Natural killer cell (primary cell): ENCODE measurements at regions not wholly inside any gene's neighbourhood (a gene's known extent, or its start where the extent isn't known, plus 50 kb on each side); places are given as distances from the start of the nearest gene placed in this dataset.

Experiments
- ATAC-seq, 3 donors: fragments of 150-1000 bp in 2 of 3; fragments of 200-7000 bp in 1 of 3; cut with Tn5 transposase; 1 replicate in 1 of 3; 2 replicates in 2 of 3; pipeline ENCODE4 v1.10.0; 2021; ENCODE audit warnings: mild to moderate bottlenecking in 2 of 3, moderate library complexity in 2 of 3
- DNase-seq, 2 donors: peaks; one replicate each; pipeline versions ENCODE4 v3.0.0 to v3.0.0-alpha.2; 2013 to 2021; ENCODE audit warnings: mixed read lengths in 1 of 2
- H3K27ac ChIP-seq: one replicate; pipeline ENCODE4 v1.5.1; 2013; ENCODE audit warnings: mild to moderate bottlenecking, low read length
- H3K27me3 ChIP-seq: one replicate; pipeline ENCODE4 v1.6.1; 2013; ENCODE audit warnings: low read length; ENCODE audit not compliant: control insufficient read depth, insufficient read depth
- H3K36me3 ChIP-seq: one replicate; pipeline ENCODE4 v1.6.1; 2013; ENCODE audit warnings: low read length; ENCODE audit not compliant: control insufficient read depth, insufficient read depth
- H3K4me1 ChIP-seq: one replicate; pipeline ENCODE4 v1.6.1; 2013; ENCODE audit warnings: low read length; ENCODE audit not compliant: control insufficient read depth, insufficient read depth
- H3K4me3 ChIP-seq: one replicate; pipeline ENCODE4 v1.5.1; 2013; ENCODE audit warnings: low read length
- H3K9me3 ChIP-seq: one replicate; pipeline ENCODE4 v1.6.1; 2013; ENCODE audit warnings: low read length; ENCODE audit not compliant: control insufficient read depth, insufficient read depth
- H3K27ac Mint-ChIP-seq, 2 donors: one replicate each; pipeline ENCODE4 v1.8.0; 2022; ENCODE audit warnings: mild to moderate bottlenecking in 2 of 2, mixed read lengths in 2 of 2, moderate library complexity in 1 of 2
- H3K27me3 Mint-ChIP-seq, 2 donors: one replicate each; pipeline ENCODE4 v1.8.0; 2022; ENCODE audit warnings: low read depth in 2 of 2, mixed read lengths in 2 of 2
- H3K36me3 Mint-ChIP-seq: one replicate; pipeline ENCODE4 v1.8.0; 2022; ENCODE audit warnings: mixed read lengths
- H3K4me1 Mint-ChIP-seq, 2 donors: one replicate each; pipeline ENCODE4 v1.8.0; 2022; ENCODE audit warnings: mixed read lengths in 2 of 2
- H3K4me3 Mint-ChIP-seq: one replicate; pipeline ENCODE4 v1.8.0; 2022; ENCODE audit warnings: mild to moderate bottlenecking, moderate library complexity, mixed read lengths
- H3K9me3 Mint-ChIP-seq, 2 donors: one replicate each; pipeline ENCODE4 v1.8.0; 2022; ENCODE audit warnings: mixed read lengths in 2 of 2
- CTCF ChIP-seq: fragments of 200-600 bp; IDR thresholded peaks from one replicate; pipeline ENCODE4 v1.8.0; 2022; ENCODE audit warnings: antibody characterized with exemption
- WGBS: methylation state at CpG from one replicate; pipeline ENCODE4 v1.1.7; 2013; ENCODE audit warnings: missing lambda C conversion rate; ENCODE audit not compliant: insufficient coverage; 5-methylcytosine and 5-hydroxymethylcytosine counted together
- intact Hi-C: fragments of 100-400 bp; cut with micrococcal nuclease; formaldehyde crosslinking; loops from one replicate; pipeline ENCODE4 v1.14.2; 2022

- H3K9me3 ChIP-seq, result peaks cover 15% of the 10 kb centered on the region
- H3K4me3 Mint-ChIP-seq, result no peak overlapping the region
- no peak overlapping the region for H3K27ac ChIP-seq
- DNase-seq (no peak), ATAC-seq (no peak)
- H3K27me3 Mint-ChIP-seq, result no peaks in the 10 kb centered on the region
- WGBS, result 81% methylated on average over 4 of the region's 4 CpGs
- H3K4me3 ChIP-seq, result no peak overlapping the region
- no peaks in the 10 kb centered on the region for H3K4me1 Mint-ChIP-seq
- H3K4me1 ChIP-seq, result no peaks in the 10 kb centered on the region
- no peak for TF ChIP-seq CTCF
- H3K27ac Mint-ChIP-seq, result no peak overlapping the region
- H3K9me3 Mint-ChIP-seq, result peaks cover 11 to 22% of the 10 kb centered on the region in 2 donors
- H3K36me3 ChIP-seq, result no peaks in the 10 kb centered on the region
- no peaks in the 10 kb centered on the region for H3K36me3 Mint-ChIP-seq
- intact Hi-C loops, result no loop called here
- H3K27me3 ChIP-seq, result no peaks in the 10 kb centered on the region
Observed at GRCh38 chr3:80870476-80871041, 890.9 kb downstream of the GBE1 start.

- no peaks in the 10 kb centered on the region for H3K27me3 ChIP-seq
- no peak overlapping the region for H3K27ac ChIP-seq
- ATAC-seq, result no peak
- Mint-ChIP-seq H3K27me3 (no peaks in the 10 kb centered on the region), H3K4me3 (no peak overlapping the region), H3K9me3 (peaks cover 16 to 20% of the 10 kb centered on the region in 2 donors), H3K36me3 (peaks cover 11% of the 10 kb centered on the region), H3K4me1 (no peaks in the 10 kb centered on the region), H3K27ac (no peak overlapping the region)
- H3K9me3 ChIP-seq, result peaks cover 6% of the 10 kb centered on the region
- no peak for TF ChIP-seq CTCF
- no peak for DNase-seq
- no peaks in the 10 kb centered on the region for H3K4me1 ChIP-seq
- intact Hi-C loops, result no loop called here
- no peaks in the 10 kb centered on the region for H3K36me3 ChIP-seq
- H3K4me3 ChIP-seq, result no peak overlapping the region
- 79% methylated on average over 1 of the region's 1 CpG for WGBS
Observed at GRCh38 chr3:80855482-80855881, 906.0 kb downstream of the GBE1 start.

- Histone ChIP-seq H3K27me3 (no peaks in the 10 kb centered on the region), H3K9me3 (peaks cover 2% of the 10 kb centered on the region), H3K27ac (no peak overlapping the region), H3K4me3 (no peak overlapping the region), H3K4me1 (no peaks in the 10 kb centered on the region), H3K36me3 (no peaks in the 10 kb centered on the region)
- no peak overlapping the region for H3K4me3 Mint-ChIP-seq
- no peak overlapping the region for H3K27ac Mint-ChIP-seq
- no peak for ATAC-seq
- intact Hi-C loops, result no loop called here
- H3K27me3 Mint-ChIP-seq, result no peaks in the 10 kb centered on the region
- no peak for TF ChIP-seq CTCF
- 90% methylated on average over 1 of the region's 2 CpGs for WGBS
- H3K36me3 Mint-ChIP-seq, result no peaks in the 10 kb centered on the region
- DNase-seq, result no peak
- H3K9me3 Mint-ChIP-seq, result peaks cover 15 to 19% of the 10 kb centered on the region in 2 donors
- H3K4me1 Mint-ChIP-seq, result no peaks in the 10 kb centered on the region
Observed at GRCh38 chr3:80836395-80836794, 925.0 kb downstream of the GBE1 start.

GRCh38 chr3:80807577-80807976, 953.9 kb downstream of the GBE1 start:
- H3K36me3 Mint-ChIP-seq, result no peaks in the 10 kb centered on the region
- H3K4me3 Mint-ChIP-seq, result no peak overlapping the region
- H3K27ac Mint-ChIP-seq, result no peak overlapping the region
- Histone ChIP-seq H3K36me3 (no peaks in the 10 kb centered on the region), H3K9me3 (no peaks in the 10 kb centered on the region), H3K27ac (no peak overlapping the region), H3K4me3 (no peak overlapping the region), H3K4me1 (no peaks in the 10 kb centered on the region), H3K27me3 (no peaks in the 10 kb centered on the region)
- no peak for ATAC-seq
- intact Hi-C loops, result no loop called here
- 54% methylated on average over 2 of the region's 4 CpGs for WGBS
- peaks cover 8 to 9% of the 10 kb centered on the region in 2 donors for H3K9me3 Mint-ChIP-seq
- no peak for DNase-seq
- H3K27me3 Mint-ChIP-seq, result no peaks in the 10 kb centered on the region
- H3K4me1 Mint-ChIP-seq, result no peaks in the 10 kb centered on the region
- no peak for TF ChIP-seq CTCF
